HK-2 (cell line): ENCODE measurements at regions not wholly inside any gene's neighbourhood (a gene's known extent, or its start where the extent isn't known, plus 50 kb on each side); places are given as distances from the start of the nearest gene placed in this dataset.

Source experiments
- DNase-seq: peaks from one replicate; pipeline ENCODE4 v3.0.0-alpha.2; 2018; ENCODE audit not compliant: unreplicated experiment

DNA sequence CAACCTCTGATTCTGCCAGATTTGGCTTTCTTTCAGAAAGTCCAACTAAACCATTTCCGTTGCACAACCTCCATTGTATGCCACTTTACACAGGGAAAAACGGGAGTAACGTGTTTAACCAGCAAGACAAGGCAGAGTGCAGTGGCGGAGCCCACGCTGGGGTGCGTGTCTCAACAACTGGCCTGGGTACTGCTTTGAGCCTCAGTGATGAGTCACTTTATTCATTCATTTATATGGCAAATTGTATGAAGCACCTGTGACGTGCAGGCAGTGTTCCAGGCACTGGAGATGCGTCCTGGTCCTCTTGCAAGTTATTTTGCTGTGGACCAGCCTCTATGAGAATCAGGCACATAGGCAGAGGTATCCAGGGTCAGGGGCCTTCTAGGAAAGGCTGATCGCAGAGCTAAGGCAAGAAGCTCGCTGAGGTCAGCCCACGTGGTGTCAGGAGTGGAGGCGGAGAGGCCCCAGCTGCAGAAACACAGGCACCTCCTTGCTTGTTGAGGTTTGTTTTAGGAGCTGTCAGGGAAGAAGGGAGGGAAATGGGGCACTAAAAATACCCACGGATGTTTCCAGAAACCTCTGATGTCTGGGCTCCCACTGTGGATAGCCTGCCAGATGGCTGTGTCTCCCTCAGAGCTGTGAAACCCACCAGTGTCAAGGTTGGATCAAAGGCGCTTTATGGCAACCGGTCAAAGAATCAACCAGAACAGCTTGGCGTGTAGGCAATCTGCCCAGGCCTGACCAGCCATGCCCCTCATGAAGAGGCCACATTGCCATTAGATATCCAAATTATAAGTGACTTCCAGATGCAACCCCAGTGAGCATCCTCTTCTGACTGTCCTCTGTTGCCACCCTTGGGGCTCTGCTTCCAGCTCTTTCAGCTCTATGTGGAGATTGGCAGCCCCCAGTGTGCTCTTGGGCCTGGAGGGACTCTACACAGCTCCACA lies 157.2 kb downstream of the CD83 start:
- DNase-seq, result no peak

DNA sequence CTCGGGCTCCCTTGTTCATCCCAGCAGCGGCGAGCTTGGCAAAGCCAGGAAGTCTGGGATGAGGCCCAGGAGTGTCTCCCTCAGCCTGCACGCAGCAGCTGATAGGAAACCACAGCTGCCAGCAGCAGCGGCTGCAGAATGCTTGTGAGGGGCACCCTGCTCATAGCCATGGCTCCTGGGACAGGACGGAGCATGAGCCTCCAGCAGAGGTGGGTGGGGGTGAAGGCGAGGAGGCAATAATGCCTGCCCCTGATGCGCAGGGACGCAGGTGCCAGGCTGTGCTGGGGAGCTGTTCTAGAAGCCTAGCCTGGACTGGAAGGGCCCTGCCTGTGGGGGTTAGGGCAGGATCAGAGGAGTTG lies 157.9 kb downstream of the CD83 start:
- DNase-seq, result no peak

GRCh38 chr6:14276071-14276470 lies 158.5 kb downstream of the CD83 start:
- DNase-seq, result no peak

DNA sequence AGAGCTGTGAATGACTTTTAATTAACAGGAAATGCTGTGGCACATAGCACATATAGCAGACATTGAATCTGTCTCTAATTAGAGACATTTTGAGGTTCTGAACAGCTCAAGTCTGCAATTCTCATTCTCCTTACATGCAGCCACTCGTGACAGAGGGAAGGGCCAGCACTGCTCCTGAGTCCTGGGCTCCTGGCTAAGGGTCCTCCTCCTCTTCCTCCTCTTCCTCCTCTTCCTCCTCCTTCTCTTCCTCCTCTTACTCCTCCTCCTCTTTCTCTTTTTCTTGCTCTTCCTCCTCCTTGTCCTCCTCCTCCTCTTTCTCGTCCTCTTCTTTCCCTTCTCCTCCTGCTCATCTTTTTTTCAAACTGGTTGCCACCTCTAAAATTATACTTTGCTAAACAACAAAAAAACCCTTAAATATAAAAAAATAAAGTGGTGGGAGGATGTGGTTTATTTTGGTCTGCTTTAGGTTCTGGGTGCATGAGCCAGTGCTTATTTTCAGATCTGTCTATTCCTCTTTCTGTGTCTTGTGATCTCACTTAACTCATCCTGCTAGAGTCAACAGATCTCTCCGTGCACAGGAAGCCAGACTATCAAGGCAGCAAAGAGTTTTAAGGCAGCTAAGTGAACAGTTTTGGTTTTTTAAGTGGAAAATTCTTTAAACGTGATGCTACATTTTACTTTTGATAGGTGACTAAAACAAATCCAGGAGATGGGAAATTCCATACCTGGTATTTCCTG lies 159.3 kb downstream of the CD83 start:
- no peak for DNase-seq

DNA sequence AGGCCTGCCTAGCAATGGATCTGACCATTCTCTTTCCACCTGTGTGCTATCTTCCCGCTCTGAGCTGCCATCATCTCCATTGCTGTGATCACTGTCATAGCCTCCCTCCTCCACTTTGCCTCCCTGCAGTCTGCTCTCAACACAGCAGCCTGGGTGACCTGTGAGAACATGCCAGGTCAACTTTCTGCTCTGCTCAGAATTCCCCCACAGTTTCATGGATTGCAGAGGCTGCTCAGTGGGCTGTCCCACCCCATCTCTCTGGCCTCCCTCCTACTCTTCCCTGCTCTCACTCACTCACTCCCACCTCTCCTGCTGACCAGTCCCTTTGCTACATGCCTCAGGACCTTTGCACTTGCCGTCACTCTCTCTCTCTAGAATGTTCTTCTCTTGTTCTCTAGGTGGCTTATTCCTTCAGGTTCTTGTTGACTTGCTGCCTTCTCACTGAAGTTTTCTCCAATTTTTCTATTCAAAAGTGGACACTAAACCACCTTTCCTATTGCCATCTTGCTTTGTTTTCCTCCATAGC lies 159.9 kb downstream of the CD83 start:
- no peak for DNase-seq

- no peak for DNase-seq
Measured at GRCh38 chr6:14278006-14278405, 160.4 kb downstream of the CD83 start.

DNA sequence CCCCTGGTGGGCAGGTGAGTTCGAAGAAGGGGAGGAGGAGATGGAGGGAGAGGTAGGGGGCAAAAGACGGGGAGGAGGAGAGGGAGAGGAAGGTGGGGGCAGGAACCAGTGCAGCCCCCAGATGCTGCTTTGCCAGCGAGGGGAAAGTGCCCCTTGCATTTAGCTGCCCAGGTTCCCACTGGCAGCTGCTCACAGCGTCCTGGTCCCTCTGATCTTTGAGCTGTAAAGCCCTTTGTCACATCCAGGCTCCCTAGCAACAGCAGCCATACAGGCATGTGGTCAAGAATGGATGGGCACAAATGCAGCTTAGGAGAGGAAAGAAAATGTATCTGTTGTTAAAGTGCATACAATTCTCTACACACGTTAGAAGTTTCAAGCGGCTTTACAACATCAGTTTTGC lies 160.9 kb downstream of the CD83 start:
- DNase-seq, result no peak

DNA sequence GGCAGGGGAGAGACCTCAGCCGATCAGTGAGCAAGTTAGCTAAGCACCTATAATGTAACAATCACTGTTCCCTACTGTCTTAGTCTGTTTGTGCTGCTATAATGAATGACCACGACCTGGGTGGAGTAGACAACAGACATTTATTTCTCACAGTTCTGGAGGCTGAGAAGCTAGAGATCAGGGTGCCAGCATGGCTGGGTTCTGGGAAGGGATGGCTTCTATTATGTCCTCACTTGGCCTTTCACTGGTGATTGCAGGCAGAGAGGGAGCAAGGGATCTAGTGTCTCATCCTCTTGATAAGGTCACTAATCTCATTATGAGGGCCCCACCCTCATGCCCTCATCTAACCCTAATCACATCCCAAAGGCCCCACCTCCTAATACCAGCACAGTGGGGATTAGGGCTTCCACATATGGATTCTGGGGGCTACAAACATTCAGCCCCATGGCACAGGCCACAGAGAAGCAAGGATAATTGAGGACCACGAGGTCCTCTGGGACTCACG lies 162.5 kb downstream of the CD83 start:
- DNase-seq, result no peak

GRCh38 chr6:14280766-14281293 lies 163.3 kb downstream of the CD83 start:
- no peak for DNase-seq

DNA sequence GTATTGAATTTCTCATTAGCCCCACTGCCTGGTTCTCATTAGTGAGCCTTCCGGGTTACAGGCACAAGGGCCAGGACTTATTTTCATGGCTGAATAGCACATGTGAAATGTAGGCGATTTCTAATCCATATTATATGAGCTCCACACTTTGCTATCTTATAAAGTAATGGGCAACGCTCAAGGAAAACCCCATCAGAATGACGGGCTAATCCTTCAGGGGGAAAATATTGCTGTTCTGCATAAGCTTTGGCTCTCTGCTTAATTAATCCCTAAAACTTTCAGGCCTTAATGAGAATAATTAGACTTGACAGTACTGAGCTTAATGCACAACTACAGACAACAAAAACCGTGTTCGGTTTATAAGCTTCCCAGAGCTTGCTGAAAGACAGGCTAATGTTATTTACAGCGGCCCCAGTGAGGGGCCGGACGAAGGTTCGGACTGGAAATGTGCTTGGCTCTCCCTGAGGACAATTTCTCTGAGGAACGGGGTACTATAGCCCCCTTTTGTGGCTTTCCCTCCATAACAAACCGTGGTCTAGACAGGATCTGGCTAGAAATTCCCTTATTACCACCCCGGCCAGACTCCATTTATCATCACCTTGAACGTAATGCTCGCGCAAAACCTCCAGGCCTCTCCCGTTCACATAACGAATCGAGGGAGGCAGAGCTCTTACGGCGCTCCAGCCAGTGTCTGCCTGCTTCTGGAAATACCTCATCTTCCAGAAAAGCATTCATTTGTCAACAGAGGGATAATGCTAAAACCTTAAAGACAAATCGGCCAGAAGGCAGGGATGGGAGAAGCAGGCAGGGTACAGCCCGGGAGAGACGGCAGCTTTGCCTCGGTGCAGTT lies 164.5 kb downstream of the CD83 start:
- no peak for DNase-seq

- DNase-seq, result no peak
Measured at GRCh38 chr6:14282854-14283505, 165.4 kb downstream of the CD83 start.

DNA sequence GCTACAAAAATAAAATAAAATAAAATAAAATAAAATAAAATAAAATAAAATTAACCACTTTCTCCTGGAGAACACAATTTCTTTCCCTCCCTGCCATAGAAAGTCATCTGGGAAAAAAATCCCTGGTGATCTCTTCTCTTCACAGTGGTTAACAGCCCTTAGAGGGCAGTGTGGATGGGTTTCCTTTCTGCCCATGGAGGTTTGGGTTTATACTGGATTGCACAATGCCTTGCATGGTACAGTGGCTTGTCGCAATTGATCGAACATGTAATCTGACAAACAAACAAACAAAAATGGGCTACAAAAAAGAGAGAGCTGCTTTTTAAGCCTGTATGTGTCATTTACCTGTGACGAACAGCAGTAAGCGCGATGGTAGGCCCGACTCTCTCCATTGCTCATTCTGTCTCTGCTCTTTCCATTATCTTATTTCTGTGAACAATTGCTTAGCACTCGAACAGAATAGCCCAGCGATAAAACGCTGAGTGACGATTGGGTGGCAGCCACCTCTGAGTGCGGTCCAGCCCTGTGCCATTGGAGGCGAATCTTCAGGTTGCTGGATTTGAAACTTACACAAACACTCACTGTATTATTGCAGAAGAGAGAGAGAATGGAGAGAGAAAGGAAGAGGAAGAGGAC lies 166.1 kb downstream of the CD83 start:
- no peak for DNase-seq

GRCh38 chr6:14284969-14285590 lies 167.5 kb downstream of the CD83 start:
- no peak for DNase-seq

- no peak for DNase-seq
Measured at GRCh38 chr6:14286144-14286543, 168.6 kb downstream of the CD83 start.

- DNase-seq, result no peak
Measured at GRCh38 chr6:14286634-14287428, 169.3 kb downstream of the CD83 start.

DNA sequence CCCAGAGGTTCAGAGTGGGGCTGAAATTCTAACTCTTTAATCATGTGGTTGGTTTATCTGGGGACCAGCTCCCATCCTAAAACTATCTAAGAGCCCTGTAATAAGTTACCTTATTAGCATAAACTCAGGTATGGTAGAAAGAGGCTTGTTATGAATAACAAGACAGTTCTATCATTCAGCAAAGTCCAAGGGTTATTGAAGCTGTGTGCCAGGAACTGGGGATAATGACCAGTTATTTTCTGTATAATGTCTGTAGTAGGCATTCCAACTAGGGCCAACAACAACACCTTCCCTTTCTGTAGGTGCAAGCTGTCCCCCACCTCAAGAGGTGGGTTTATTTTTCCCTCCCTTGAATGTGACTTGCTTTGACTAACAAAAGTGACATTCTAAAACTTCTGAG lies 170.1 kb downstream of the CD83 start:
- DNase-seq, result no peak

DNA sequence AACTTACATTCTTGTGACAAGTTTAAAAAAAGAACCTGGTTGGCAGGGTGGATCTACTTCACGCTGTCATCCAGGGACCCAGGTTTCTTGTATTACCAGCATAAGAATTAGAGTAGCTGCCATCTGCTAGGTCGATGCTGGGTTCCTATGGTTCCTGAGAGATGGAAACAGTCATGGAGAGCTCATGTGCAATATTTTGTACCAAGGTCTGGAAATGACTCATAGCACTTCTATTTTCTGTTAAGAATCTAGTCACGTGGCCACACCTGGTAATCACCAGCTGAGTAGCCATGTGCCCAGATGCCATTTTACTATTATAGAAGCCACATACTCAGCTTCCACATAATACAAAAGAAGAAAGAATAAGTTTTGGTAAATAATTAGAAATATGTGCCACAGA lies 171.3 kb downstream of the CD83 start:
- DNase-seq, result no peak

- DNase-seq, result no peak
Measured at GRCh38 chr6:14290041-14290771, 172.6 kb downstream of the CD83 start.
